Activated CD4-positive, CD25-positive, alpha-beta regulatory T cell treated with anti-CD3 and anti-CD28 coated beads, Interleukin-2, amount 50 U/mL, for 16 hours (primary cell): ENCODE measurements at regions not wholly inside any gene's neighbourhood (a gene's known extent, or its start where the extent isn't known, plus 50 kb on each side); places are given as distances from the start of the nearest gene placed in this dataset.
A peak's percentile ranks its signal among the peaks of the same experiment; 100 is the strongest.

ENCODE experiments used
- DNase-seq: peaks from one replicate; pipeline ENCODE4 v3.0.0-alpha.2; 2020; ENCODE audit warnings: low read depth, low spot score

DNA sequence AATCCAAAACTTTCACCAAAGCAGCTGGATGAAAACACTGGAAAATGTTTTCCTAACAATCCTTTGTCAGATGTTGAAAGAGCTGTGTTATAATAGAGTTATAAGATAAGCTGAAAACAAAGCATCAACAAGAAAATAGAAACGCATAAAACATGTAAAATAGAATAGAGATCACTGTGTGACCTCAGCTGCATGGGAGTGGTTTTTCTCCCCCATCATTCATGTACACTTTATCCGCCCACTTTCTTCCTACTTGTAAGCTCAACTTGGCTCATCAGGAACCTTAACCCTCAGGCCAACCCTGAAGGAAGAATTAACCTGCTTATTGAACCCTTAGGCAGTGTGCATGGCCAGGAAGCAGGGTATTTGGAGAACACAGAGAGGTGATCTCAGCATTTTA lies 238.5 kb upstream of the PMFBP1 start:
- no peak for DNase-seq

DNA sequence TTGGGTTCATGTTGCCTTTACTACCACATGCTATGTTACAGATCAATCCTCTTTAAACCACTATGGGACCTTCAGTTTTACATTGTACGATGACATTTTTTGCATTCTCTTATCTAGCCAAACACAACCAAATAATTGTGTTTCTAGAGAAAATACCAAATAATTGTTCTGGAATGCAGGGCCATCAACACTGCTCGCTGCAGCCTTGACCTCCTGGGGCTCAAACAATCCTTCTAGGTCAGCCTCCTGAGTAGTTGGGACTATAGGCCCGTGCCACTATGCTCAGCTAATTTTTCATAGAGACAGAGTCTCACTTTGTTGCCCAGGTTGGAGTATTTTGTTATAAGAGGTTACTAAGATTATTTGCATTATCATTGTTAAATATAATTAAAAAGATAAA lies 237.5 kb upstream of the PMFBP1 start:
- DNase-seq, result no peak

DNA sequence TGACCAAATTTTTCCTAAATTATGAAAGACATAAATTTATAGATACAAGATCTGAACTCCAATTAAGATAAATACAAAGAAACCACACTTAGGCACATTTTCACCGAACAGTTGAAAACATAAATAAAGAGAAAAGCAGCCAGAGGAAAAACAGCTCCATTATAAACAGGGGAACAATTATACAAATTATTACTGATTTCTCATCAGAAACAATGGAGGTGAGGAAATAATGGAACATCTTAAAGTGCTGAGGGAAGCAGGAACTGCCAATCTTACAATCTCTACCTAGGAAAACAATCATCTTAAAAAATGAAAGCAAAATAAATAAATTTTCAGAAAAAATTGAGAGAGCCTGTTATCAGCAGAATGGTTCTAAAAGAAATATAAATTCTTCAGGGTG lies 234.4 kb upstream of the PMFBP1 start:
- no peak for DNase-seq

- DNase-seq, result no peak
These were observed 232.3 kb upstream of the PMFBP1 start for GRCh38 chr16:72404299-72404698.

GRCh38 chr16:72401084-72401361 lies 229.1 kb upstream of the PMFBP1 start:
- DNase-seq, result no peak

DNA sequence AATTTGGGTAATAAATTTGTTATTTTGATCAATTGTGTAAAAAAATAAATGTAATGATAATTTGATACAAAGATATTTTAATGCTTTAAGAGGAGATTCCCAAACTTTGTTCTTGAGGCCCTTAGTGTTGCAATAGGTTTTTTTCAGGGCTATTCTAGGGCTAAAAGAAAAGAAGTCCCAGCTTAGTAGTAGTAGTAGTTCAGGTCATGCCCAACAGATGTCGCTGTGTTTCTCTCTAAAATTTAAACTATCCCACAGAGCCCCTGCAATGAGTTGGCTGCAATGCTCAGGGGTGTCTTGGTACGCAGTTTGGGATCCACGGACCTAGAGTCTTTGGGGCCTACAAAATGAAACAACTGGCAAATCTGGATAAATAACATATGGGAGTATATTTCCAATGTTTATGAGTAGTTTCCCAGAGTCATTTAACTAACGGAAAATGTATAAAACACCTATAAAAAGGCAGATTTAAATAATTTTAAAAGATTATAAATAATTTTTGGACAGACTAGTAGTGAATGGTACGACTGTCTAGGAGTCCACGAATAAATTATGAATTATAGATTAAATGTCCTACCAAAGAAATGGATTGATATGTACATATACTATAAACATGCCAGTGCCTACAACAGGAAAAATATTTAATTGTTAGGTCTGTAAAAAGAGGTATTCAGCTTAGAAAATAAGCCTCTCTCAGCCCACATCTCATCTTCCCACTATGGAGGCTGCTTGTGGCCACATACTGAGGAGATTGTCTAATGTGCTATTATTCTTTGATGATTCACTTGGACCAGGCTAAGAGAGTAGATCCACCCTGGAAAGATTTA lies 228.5 kb upstream of the PMFBP1 start:
- peak; percentile 4 for DNase-seq

GRCh38 chr16:72399811-72400210 lies 227.9 kb upstream of the PMFBP1 start:
- DNase-seq, result no peak

DNA sequence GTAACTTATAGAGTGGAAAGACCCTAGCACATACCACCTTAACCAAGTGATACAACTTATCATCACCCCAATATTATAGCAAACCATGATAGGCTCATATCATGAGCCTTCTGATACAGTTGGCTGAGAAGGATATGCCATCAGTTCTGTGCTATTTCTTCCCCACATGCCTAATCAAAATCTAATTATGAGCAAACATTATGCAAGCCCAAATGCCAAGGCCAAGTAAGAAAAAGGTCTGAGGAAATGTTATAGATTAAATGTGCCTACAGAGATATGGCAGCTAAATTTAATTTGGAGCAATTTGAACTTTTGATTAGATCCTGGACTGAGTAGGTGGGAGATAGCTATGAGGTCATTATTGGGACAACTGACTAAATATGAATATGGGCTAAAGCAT lies 225.9 kb upstream of the PMFBP1 start:
- no peak for DNase-seq

GRCh38 chr16:72394526-72394925 lies 222.6 kb upstream of the PMFBP1 start:
- no peak for DNase-seq

DNA sequence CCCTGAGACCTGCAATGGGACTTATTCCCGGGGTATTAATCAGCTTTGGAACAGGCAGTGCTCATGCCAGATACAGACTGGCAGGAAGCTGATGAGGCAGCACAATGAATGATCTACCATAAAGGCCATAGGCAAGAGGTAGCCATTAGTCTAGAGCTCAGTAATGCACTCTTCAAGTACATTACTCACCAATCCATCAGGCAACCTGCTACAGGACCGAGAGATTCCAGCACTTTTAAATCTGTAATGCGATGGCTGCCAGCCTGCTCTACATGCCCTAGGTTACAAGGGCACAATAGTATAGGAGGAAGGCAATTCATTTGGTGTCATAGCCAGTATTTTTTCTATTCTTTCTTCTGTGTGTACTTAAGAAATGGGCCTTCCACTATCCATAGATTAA lies 217.8 kb upstream of the PMFBP1 start:
- DNase-seq, result no peak

DNA sequence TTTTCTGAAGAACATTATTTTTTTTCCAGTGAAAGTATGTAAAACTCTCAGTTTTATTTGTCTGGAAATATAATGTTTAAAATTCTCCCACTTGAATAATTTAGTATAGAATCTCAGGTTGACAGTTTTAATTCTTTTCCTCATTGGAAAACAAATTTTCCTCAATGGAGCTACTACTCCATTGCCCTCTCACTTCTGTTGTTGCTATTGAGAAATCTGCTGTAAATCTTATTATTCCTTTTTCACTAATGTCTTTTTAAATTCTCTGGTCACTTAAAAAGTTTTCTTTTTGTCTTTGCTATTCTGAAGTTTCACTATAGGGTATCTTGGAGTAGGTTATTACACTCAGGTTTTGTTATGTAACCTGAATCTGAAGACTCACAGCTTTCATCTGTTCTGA lies 216.1 kb upstream of the PMFBP1 start:
- DNase-seq, result no peak

GRCh38 chr16:72384651-72385050 lies 212.7 kb upstream of the PMFBP1 start:
- DNase-seq, result no peak

- no peak for DNase-seq
These were observed 208.3 kb upstream of the PMFBP1 start for GRCh38 chr16:72380283-72380682.

DNA sequence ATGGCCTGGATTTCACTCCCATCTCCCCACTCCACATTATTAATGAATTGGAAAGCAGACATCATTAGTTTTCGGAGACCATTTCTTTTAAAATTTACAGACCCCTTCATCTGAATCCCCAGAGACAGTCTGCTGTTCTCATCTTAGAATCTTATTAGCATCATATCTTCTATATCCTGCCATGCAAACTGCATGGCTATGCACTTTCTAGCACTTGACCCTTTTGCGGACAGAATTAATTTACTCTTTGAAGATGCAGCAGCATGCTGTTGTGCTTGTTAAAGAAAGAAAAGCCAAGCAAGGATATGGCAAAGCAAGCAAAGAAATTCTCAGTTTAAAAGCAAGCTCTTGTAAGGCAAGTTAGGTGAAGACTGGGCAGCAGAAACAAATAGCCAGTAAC lies 201.2 kb upstream of the PMFBP1 start:
- no peak for DNase-seq

DNA sequence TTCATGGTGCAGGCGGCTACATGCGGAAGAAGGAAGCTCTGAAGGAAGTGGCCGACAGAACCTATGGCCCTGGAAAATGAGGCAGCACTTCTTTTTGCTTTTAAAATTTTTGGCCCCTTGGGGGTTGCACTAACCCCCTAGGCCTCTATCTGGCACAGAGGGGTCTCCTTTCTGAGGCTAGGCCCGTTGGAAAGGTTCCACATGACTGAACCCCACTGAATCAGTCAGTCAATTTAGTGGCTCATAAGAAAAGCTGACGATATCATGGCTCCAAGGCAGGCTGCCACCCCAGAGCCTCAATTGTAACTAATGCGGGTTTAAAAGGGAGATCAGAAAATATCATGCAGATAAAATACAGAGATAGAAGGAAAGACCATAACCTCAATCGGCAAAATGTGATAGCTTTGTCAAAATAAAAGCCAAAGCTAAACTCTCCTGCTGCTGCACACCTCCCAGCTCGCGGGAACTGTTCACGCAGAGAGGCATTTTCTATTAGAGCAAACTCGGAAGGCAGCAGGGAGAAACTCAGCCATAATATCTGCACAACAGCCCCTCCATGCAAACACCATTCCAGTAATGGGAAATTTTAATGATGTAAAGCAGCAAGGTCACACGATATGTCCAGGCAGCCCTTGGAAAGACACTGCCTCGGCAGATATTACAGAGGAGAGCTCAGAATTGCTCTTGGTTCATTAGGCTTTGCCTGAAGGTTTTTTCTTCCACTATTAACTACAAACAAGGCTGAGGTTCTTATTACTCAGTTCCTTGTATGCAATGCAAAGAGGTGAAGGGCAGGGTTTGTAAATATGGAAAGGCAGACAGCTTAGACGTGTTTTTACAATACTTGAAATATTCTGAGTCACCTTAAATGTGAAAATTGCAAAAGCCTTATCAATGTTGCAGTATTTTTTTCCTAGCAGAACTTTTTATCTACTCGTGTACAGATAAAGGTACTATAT lies 200.4 kb upstream of the PMFBP1 start:
- no peak for DNase-seq

GRCh38 chr16:72371307-72372086 lies 199.5 kb upstream of the PMFBP1 start:
- no peak for DNase-seq

- DNase-seq, result no peak
These were observed 197.3 kb upstream of the PMFBP1 start for GRCh38 chr16:72369274-72369673.

DNA sequence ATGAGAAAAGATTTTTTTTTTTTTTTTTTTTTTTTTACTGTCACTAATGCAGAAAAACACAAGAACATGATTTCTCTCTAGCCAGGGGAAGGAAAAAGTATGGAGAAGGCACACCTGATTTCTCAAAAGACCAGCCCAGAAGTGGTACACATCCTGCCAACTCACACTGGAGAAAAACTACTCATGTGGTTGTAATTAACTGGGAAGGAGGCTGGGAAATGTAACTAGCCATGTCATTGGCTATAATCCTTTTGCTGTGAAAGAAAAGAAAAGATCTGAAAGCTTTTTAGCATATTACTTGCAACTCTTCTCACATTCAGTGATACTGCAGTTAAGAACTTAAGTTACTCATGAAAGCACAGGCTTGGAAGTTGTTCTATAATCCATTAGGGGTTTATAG lies 195.9 kb upstream of the PMFBP1 start:
- DNase-seq, result no peak

DNA sequence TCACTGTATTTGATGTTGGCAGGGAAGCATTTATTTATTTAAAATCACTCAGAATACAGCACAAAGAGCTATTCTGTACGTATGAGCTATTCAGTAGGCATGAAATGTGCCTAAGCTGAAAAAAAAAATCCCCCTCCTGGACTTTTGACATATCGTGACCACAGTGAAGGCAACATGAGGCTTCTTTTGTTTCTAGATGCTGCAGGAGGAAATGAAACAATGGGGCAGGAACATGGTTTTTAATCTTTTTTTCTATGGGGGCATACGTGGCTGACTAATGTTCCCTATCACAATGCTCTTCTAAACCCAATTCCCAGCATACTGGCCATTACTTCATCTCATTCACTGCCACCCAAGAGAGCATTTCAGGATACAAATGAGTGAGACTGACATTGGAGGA lies 191.0 kb upstream of the PMFBP1 start:
- DNase-seq, result no peak

- no peak for DNase-seq
These were observed 190.5 kb upstream of the PMFBP1 start for GRCh38 chr16:72362476-72362875.

DNA sequence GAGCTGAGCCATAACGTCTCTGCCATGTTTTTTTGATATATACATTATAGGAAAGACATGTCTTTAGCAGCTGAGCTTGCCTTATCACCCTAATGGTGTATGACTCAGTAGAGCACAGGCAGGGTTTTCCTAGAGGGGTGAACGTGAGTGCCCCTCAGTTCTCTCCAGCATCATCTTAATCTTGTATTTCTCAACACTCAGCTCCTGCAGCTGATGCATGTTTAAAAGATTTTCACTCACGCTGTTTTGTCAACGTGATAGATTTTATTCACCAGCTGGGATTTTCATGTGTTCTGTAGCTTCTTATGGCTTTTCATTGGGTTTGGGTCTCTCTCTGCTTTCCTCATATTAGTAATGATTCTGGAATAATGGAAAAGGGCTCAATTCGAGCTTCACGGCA lies 186.0 kb upstream of the PMFBP1 start:
- no peak for DNase-seq

GRCh38 chr16:72355561-72355960 lies 183.6 kb upstream of the PMFBP1 start:
- DNase-seq, result no peak
